ENCODE measurements at regions not wholly inside any gene's neighbourhood (a gene's known extent, or its start where the extent isn't known, plus 50 kb on each side); places are given as distances from the start of the nearest gene placed in this dataset.
A peak's percentile ranks its signal among the peaks of the same experiment; 100 is the strongest.

- Histone ChIP-seq H3K27me3 (ENCODE audit: control insufficient read depth in 4 of 4, insufficient read depth in 4 of 4, low read length in 3 of 4) (no peaks in the 10 kb centered on the region), H3K36me3 (ENCODE audit: control insufficient read depth in 4 of 4, insufficient read depth in 3 of 4, low read depth in 1 of 4, low read length in 3 of 4) (no peaks in the 10 kb centered on the region), H3K27ac (ENCODE audit: low read depth in 1 of 2, low read length in 2 of 2) (no peak overlapping the region), H3K4me3 (ENCODE audit: low read depth in 1 of 3, low read length in 3 of 3) (no peak overlapping the region), H3K9ac (ENCODE audit: low read depth in 1 of 2, low read length in 2 of 2) (no peak overlapping the region), H3K4me1 (ENCODE audit: control insufficient read depth in 4 of 4, insufficient read depth in 4 of 4, low read length in 3 of 4) (peaks cover 14 to 28% (median 17%) of the 10 kb centered on the region in 4 donors), H3K9me3 (ENCODE audit: control insufficient read depth in 4 of 4, low read length in 3 of 4) (no peaks in the 10 kb centered on the region)
- DNase-seq (ENCODE audit: low spot score): no peak
- no peak for TF ChIP-seq FOXA1 (IDR thresholded peaks at IDR 0.05)
- no peak for TF ChIP-seq EGR1 (IDR thresholded peaks at IDR 0.05; ENCODE audit: low read depth in 2 of 2)
- TF ChIP-seq ATF3 (IDR thresholded peaks at IDR 0.05): no peak
- no peak for TF ChIP-seq TAF1 (conservative IDR thresholded peaks at IDR 0.05)
- TF ChIP-seq HNF4A (conservative IDR thresholded peaks at IDR 0.05): no peak
- no peak for TF ChIP-seq NR2F2 (IDR thresholded peaks at IDR 0.05)
- TF ChIP-seq, protein P1, sequence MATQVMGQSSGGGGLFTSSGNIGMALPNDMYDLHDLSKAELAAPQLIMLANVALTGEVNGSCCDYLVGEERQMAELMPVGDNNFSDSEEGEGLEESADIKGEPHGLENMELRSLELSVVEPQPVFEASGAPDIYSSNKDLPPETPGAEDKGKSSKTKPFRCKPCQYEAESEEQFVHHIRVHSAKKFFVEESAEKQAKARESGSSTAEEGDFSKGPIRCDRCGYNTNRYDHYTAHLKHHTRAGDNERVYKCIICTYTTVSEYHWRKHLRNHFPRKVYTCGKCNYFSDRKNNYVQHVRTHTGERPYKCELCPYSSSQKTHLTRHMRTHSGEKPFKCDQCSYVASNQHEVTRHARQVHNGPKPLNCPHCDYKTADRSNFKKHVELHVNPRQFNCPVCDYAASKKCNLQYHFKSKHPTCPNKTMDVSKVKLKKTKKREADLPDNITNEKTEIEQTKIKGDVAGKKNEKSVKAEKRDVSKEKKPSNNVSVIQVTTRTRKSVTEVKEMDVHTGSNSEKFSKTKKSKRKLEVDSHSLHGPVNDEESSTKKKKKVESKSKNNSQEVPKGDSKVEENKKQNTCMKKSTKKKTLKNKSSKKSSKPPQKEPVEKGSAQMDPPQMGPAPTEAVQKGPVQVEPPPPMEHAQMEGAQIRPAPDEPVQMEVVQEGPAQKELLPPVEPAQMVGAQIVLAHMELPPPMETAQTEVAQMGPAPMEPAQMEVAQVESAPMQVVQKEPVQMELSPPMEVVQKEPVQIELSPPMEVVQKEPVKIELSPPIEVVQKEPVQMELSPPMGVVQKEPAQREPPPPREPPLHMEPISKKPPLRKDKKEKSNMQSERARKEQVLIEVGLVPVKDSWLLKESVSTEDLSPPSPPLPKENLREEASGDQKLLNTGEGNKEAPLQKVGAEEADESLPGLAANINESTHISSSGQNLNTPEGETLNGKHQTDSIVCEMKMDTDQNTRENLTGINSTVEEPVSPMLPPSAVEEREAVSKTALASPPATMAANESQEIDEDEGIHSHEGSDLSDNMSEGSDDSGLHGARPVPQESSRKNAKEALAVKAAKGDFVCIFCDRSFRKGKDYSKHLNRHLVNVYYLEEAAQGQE (IDR thresholded peaks at IDR 0.05): no peak
- WGBS: 74% methylated on average over 23 of the region's 23 CpGs
Observed at GRCh38 chr12:111037047-111037446, 116.7 kb upstream of the MYL2 start.

- no peak overlapping the region for H3K27ac ChIP-seq (ENCODE audit: low read depth in 1 of 2, low read length in 2 of 2)
- TF ChIP-seq, protein P1 (IDR thresholded peaks at IDR 0.05): no peak
- no peak for TF ChIP-seq FOXA1 (IDR thresholded peaks at IDR 0.05)
- no peak for TF ChIP-seq HNF4A (conservative IDR thresholded peaks at IDR 0.05)
- no peak for TF ChIP-seq YY1 (IDR thresholded peaks at IDR 0.05)
- TF ChIP-seq, protein P2, sequence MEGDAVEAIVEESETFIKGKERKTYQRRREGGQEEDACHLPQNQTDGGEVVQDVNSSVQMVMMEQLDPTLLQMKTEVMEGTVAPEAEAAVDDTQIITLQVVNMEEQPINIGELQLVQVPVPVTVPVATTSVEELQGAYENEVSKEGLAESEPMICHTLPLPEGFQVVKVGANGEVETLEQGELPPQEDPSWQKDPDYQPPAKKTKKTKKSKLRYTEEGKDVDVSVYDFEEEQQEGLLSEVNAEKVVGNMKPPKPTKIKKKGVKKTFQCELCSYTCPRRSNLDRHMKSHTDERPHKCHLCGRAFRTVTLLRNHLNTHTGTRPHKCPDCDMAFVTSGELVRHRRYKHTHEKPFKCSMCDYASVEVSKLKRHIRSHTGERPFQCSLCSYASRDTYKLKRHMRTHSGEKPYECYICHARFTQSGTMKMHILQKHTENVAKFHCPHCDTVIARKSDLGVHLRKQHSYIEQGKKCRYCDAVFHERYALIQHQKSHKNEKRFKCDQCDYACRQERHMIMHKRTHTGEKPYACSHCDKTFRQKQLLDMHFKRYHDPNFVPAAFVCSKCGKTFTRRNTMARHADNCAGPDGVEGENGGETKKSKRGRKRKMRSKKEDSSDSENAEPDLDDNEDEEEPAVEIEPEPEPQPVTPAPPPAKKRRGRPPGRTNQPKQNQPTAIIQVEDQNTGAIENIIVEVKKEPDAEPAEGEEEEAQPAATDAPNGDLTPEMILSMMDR (IDR thresholded peaks at IDR 0.05; ENCODE audit: low read depth, low read length, missing input control): no peak
- no peak for TF ChIP-seq GABPA (IDR thresholded peaks at IDR 0.05 in 1 of 2, conservative IDR thresholded peaks at IDR 0.05 in 1 of 2)
- TF ChIP-seq RXRA (IDR thresholded peaks at IDR 0.05): no peak
- TF ChIP-seq, protein P3, sequence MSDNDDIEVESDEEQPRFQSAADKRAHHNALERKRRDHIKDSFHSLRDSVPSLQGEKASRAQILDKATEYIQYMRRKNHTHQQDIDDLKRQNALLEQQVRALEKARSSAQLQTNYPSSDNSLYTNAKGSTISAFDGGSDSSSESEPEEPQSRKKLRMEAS (IDR thresholded peaks at IDR 0.05): no peak
- no peak for TF ChIP-seq FOXA2 (IDR thresholded peaks at IDR 0.05)
- TF ChIP-seq TAF1 (conservative IDR thresholded peaks at IDR 0.05): no peak
- TF ChIP-seq EGR1 (IDR thresholded peaks at IDR 0.05; ENCODE audit: low read depth in 2 of 2): no peak
- TF ChIP-seq ATF3 (IDR thresholded peaks at IDR 0.05): no peak
- no peak for TF ChIP-seq SP1 (IDR thresholded peaks at IDR 0.05)
- no peak for TF ChIP-seq RAD21 (IDR thresholded peaks at IDR 0.05)
- no peak for DNase-seq (ENCODE audit: low spot score)
- no peak overlapping the region for H3K9ac ChIP-seq (ENCODE audit: low read depth in 1 of 2, low read length in 2 of 2)
- peak overlapping the region in 1 of 3 donors; percentile 73 for H3K4me3 ChIP-seq (ENCODE audit: low read depth in 1 of 3, low read length in 3 of 3)
- no peaks in the 10 kb centered on the region for H3K9me3 ChIP-seq (ENCODE audit: control insufficient read depth in 4 of 4, low read length in 3 of 4)
- 18% methylated on average over 36 of the region's 36 CpGs for WGBS
- H3K36me3 ChIP-seq (ENCODE audit: control insufficient read depth in 4 of 4, insufficient read depth in 3 of 4, low read depth in 1 of 4, low read length in 3 of 4): no peaks in the 10 kb centered on the region
- peaks cover 14 to 34% (median 26%) of the 10 kb centered on the region in 4 donors for H3K4me1 ChIP-seq (ENCODE audit: control insufficient read depth in 4 of 4, insufficient read depth in 4 of 4, low read length in 3 of 4)
- no peaks in the 10 kb centered on the region for H3K27me3 ChIP-seq (ENCODE audit: control insufficient read depth in 4 of 4, insufficient read depth in 4 of 4, low read length in 3 of 4)
Observed at GRCh38 chr12:111035578-111036301, 115.4 kb upstream of the MYL2 start.
